Upper lobe of right lung (tissue), 1 donor: ENCODE measurements at regions not wholly inside any gene's neighbourhood (a gene's known extent, or its start where the extent isn't known, plus 50 kb on each side); places are given as distances from the start of the nearest gene placed in this dataset.

Source experiments
- ATAC-seq: fragments of 200-7000 bp; cut with Tn5 transposase; one replicate; pipeline ENCODE4 v1.9.1; 2020; ENCODE audit warnings: mild to moderate bottlenecking, moderate library complexity
- DNase-seq: peaks from one replicate; pipeline ENCODE4 v3.0.0-alpha.2; 2020
- H3K27ac ChIP-seq: fragments of 200-600 bp; one replicate; pipeline ENCODE4 v1.8.0; 2022
- H3K27me3 ChIP-seq: fragments of 200-600 bp; one replicate; pipeline ENCODE4 v1.8.0; 2022; ENCODE audit warnings: mild to moderate bottlenecking
- H3K36me3 ChIP-seq: fragments of 200-600 bp; one replicate; pipeline ENCODE4 v1.8.0; 2022
- H3K4me1 ChIP-seq: fragments of 200-600 bp; one replicate; pipeline ENCODE4 v1.8.0; 2022
- H3K4me3 ChIP-seq: fragments of 200-600 bp; one replicate; pipeline ENCODE4 v1.8.0; 2022; ENCODE audit warnings: mild to moderate bottlenecking
- H3K9me3 ChIP-seq: fragments of 200-600 bp; one replicate; pipeline ENCODE4 v1.8.0; 2022
- intact Hi-C: fragments of 100-400 bp; cut with DNase I; formaldehyde crosslinking; loops from one replicate; pipeline ENCODE4 v1.11.0; 2022
- TF ChIP-seq, protein P1 (sequence below): fragments of 200-600 bp; IDR thresholded peaks from one replicate; pipeline ENCODE4 v1.8.0; 2022; ENCODE audit warnings: antibody characterized with exemption
- donor health status: DM: no; HTN: yes; CAD: no; lungs with severe emphysema.

DNA sequence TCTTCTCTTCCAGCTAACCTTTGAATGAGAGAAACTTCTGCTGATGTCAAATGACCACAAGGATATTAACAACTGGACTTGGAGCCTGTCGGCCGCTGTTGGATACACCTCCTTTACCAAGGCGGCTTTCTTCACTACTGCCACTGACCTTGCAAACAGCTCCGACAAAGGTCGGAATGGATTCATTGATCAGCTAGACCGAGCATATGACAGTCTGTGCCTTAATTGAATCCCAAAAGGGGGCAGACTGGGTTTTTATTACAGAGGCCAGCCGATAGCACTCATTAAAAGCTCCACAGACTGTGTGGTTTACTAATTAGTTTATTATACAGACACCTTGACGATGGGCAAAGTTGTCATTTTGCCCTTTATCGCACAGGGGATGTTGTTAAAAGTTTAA, 394.5 kb downstream of the RERGL start:
- no peak overlapping the region for H3K27ac ChIP-seq
- H3K4me1 ChIP-seq: no peaks in the 10 kb centered on the region
- no peaks in the 10 kb centered on the region for H3K36me3 ChIP-seq
- H3K9me3 ChIP-seq: no peaks in the 10 kb centered on the region
- H3K4me3 ChIP-seq: no peak overlapping the region
- DNase-seq: no peak
- no peaks in the 10 kb centered on the region for H3K27me3 ChIP-seq
- TF ChIP-seq, protein P1, sequence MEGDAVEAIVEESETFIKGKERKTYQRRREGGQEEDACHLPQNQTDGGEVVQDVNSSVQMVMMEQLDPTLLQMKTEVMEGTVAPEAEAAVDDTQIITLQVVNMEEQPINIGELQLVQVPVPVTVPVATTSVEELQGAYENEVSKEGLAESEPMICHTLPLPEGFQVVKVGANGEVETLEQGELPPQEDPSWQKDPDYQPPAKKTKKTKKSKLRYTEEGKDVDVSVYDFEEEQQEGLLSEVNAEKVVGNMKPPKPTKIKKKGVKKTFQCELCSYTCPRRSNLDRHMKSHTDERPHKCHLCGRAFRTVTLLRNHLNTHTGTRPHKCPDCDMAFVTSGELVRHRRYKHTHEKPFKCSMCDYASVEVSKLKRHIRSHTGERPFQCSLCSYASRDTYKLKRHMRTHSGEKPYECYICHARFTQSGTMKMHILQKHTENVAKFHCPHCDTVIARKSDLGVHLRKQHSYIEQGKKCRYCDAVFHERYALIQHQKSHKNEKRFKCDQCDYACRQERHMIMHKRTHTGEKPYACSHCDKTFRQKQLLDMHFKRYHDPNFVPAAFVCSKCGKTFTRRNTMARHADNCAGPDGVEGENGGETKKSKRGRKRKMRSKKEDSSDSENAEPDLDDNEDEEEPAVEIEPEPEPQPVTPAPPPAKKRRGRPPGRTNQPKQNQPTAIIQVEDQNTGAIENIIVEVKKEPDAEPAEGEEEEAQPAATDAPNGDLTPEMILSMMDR: no peak
- ATAC-seq: no peak
- intact Hi-C loops: no loop called here

DNA sequence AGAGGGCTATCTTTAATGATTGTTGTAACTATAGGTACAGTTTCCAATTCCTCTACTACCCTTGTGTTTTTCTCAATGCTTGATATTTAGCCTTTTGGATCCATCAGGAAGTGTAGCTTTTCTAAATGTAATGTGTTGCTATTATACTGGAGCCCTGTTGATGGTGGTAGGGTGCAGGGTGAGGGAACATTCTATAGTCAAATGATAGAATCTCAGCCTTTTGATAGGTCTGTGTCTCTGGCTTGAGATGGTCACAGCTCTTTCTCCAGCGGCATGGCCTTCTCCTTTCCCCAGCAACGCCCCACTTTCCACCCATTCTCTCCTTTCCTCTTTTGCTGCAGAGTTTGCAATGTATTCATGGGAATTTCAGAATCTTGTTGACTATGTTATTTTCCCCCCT, 398.6 kb downstream of the RERGL start:
- Histone ChIP-seq H3K36me3 (no peaks in the 10 kb centered on the region), H3K27ac (no peak overlapping the region), H3K4me1 (no peaks in the 10 kb centered on the region), H3K27me3 (no peaks in the 10 kb centered on the region), H3K4me3 (no peak overlapping the region), H3K9me3 (no peaks in the 10 kb centered on the region)
- intact Hi-C loops: no loop called here
- TF ChIP-seq, protein P1: no peak
- DNase-seq: no peak
- ATAC-seq: no peak

DNA sequence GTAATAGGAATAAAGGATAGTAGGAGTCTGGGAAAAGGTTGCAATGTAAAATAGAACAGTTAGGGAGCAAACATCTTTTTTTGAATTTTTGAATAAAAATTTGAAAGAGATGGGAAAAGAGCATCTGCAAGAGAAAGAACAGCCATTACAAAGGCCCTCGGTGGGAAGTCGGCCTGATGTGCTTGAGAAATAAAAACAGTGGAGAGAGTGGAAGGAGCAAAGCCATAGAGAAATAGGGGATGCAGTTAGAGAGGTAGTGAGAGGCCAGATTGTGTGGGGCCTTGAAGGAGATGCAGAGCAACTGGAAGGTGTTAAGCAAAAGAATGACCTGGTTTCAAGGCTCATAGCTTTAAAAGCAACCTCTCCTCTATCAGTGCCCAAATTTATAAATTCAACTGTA, 409.8 kb downstream of the RERGL start:
- H3K36me3 ChIP-seq: no peaks in the 10 kb centered on the region
- H3K4me1 ChIP-seq: no peaks in the 10 kb centered on the region
- TF ChIP-seq, protein P1: no peak
- H3K27ac ChIP-seq: no peak overlapping the region
- H3K27me3 ChIP-seq: no peaks in the 10 kb centered on the region
- ATAC-seq: no peak
- no peak for DNase-seq
- intact Hi-C loops: no loop called here
- H3K9me3 ChIP-seq: no peaks in the 10 kb centered on the region
- no peak overlapping the region for H3K4me3 ChIP-seq

DNA sequence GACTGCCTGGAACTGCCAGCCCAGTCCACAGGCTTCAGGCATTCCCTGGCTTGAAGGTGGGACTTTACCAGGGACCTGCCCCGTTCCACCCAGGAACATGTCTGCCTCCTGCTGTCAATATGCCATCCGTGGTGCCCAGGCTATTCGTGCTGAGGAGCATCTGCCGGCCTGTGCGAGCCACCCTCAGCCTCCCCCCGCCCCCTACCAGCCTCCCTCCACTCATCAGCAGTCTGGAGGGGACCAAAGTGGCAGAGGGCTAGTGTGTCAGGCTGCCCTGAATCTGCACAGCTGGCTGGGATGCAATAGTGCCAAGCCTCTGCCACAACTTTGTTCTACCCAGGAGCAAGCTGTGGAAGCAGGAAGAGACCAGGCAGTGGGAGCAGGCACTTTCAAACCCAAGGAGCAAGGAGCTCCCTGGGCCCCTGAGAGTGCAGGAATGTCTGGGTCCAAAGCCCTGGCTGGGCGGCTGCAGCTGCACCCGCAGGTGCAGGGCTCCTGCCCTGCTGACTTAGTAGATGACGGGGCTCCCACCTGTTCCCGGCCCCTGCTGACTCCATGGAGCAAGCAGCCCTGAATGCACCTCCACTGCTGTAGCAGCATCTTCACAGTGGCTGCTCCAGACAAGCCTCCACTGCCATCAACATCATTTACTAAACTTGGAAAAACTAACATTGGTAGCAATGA, 423.2 kb downstream of the RERGL start:
- H3K9me3 ChIP-seq: no peaks in the 10 kb centered on the region
- no peak overlapping the region for H3K27ac ChIP-seq
- DNase-seq (no peak), ATAC-seq (peak; percentile 40)
- intact Hi-C loops: no loop called here
- TF ChIP-seq, protein P1: no peak
- no peaks in the 10 kb centered on the region for H3K4me1 ChIP-seq
- no peak overlapping the region for H3K4me3 ChIP-seq
- no peaks in the 10 kb centered on the region for H3K27me3 ChIP-seq
- H3K36me3 ChIP-seq: no peaks in the 10 kb centered on the region

DNA sequence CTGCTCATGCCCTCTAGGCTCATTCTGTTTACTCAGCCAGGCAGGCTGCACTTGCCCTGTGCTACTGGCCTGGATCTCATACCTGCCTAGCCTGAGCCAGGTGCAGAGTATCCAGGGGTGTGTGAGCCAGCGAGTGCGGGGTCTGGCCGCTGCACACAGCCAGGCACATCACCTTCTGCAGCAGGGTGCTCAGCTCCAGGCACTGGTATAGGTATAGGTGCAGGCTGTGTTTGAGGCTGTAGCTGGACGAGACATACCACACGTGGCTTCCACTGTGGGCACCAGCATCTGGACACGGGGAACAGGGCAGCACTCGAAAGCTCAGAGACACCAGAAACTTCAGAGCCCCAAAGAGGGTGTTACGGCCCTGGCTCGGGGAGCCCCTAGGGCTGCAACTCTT, 424.2 kb downstream of the RERGL start:
- ATAC-seq (peak; percentile 29), DNase-seq (no peak)
- H3K36me3 ChIP-seq: no peaks in the 10 kb centered on the region
- H3K27me3 ChIP-seq: no peaks in the 10 kb centered on the region
- H3K4me3 ChIP-seq: no peak overlapping the region
- H3K27ac ChIP-seq: no peak overlapping the region
- H3K9me3 ChIP-seq: no peaks in the 10 kb centered on the region
- TF ChIP-seq, protein P1: no peak
- intact Hi-C loops: no loop called here
- H3K4me1 ChIP-seq: no peaks in the 10 kb centered on the region

DNA sequence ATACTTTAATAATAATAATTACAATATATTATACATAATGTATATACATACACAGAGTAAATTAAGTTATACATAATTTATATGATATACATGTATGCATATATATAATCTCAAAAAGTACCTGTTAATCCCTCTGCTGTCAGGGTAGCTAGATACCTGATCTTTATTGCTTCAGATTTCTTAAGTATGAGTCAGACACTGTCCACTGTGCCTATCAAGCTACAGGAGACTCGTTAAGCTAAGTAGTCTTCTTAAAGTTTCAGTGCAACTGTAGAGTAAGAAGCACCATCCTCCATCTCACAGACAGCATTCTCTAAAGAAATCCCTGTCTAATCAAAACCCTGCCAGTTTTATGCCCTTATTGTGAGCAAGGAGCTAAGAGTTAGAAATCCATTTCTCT, 428.7 kb downstream of the RERGL start:
- Histone ChIP-seq H3K27ac (no peak overlapping the region), H3K9me3 (no peaks in the 10 kb centered on the region), H3K4me3 (no peak overlapping the region), H3K4me1 (no peaks in the 10 kb centered on the region), H3K36me3 (no peaks in the 10 kb centered on the region), H3K27me3 (no peaks in the 10 kb centered on the region)
- TF ChIP-seq, protein P1: no peak
- DNase-seq (no peak), ATAC-seq (no peak)
- intact Hi-C loops: no loop called here
